H9 (cell line): ENCODE measurements at regions not wholly inside any gene's neighbourhood (a gene's known extent, or its start where the extent isn't known, plus 50 kb on each side); places are given as distances from the start of the nearest gene placed in this dataset.

ENCODE experiments used
- DNase-seq: peaks from one replicate; pipeline ENCODE4 v3.0.0-alpha.2; 2017
- H2AFZ ChIP-seq: one replicate; pipeline ENCODE4 v1.6.1; 2013; ENCODE audit warnings: mild to moderate bottlenecking, low read length, control low read depth, moderate library complexity
- H2AK5ac ChIP-seq: 2 replicates; pipeline ENCODE4 v1.6.1; 2013; ENCODE audit warnings: low read length, control low read depth, mixed read lengths; ENCODE audit not compliant: insufficient read length
- H2BK120ac ChIP-seq: one replicate; pipeline ENCODE4 v1.6.1; 2013; ENCODE audit warnings: low read depth, mild to moderate bottlenecking, low read length, control low read depth, inconsistent platforms; ENCODE audit not compliant: poor library complexity, severe bottlenecking
- H2BK12ac ChIP-seq: 2 replicates; pipeline ENCODE4 v1.6.1; 2013; ENCODE audit warnings: low read length, control low read depth, mixed read lengths, low read depth; ENCODE audit not compliant: insufficient read length
- H2BK15ac ChIP-seq: 2 replicates; pipeline ENCODE4 v1.6.1; 2013; ENCODE audit warnings: low read depth, low read length, control low read depth
- H2BK20ac ChIP-seq: one replicate; pipeline ENCODE4 v1.6.1; 2013; ENCODE audit warnings: low read depth, mild to moderate bottlenecking, low read length, control low read depth, inconsistent platforms; ENCODE audit not compliant: poor library complexity, severe bottlenecking
- H2BK5ac ChIP-seq: 2 replicates; pipeline ENCODE4 v1.6.1; 2013; ENCODE audit warnings: low read length, control low read depth, mixed read lengths; ENCODE audit not compliant: insufficient read length
- H3K14ac ChIP-seq: 2 replicates; pipeline ENCODE4 v1.6.1; 2013; ENCODE audit warnings: low read length, control low read depth; ENCODE audit not compliant: insufficient read depth
- H3K18ac ChIP-seq: 2 replicates; pipeline ENCODE4 v1.6.1; 2013; ENCODE audit warnings: low read depth, mild to moderate bottlenecking, mixed read lengths, low read length, control low read depth; ENCODE audit not compliant: insufficient read length
- H3K23ac ChIP-seq: 2 replicates; pipeline ENCODE4 v1.6.1; 2013; ENCODE audit warnings: low read length, control low read depth, mixed read lengths, low read depth; ENCODE audit not compliant: insufficient read length
- H3K23me2 ChIP-seq: 2 replicates; pipeline ENCODE4 v1.6.1; 2013; ENCODE audit warnings: low read depth, mild to moderate bottlenecking, mixed read lengths, low read length, control low read depth; ENCODE audit not compliant: insufficient read length, poor library complexity, severe bottlenecking
- H3K27ac ChIP-seq: 2 replicates; pipeline ENCODE4 v1.5.1; 2013; ENCODE audit warnings: low read length, control low read depth, mixed read lengths, low read depth; ENCODE audit not compliant: insufficient read length
- H3K27me3 ChIP-seq: 2 replicates; pipeline ENCODE4 v1.6.1; 2013; ENCODE audit warnings: low read length, control low read depth, inconsistent platforms; ENCODE audit not compliant: insufficient read depth
- H3K4ac ChIP-seq: 2 replicates; pipeline ENCODE4 v1.6.1; 2013; ENCODE audit warnings: low read depth, mild to moderate bottlenecking, control low read depth, inconsistent platforms, low read length, moderate library complexity
- H3K4me1 ChIP-seq: 2 replicates; pipeline ENCODE4 v1.6.1; 2013; ENCODE audit warnings: low read length, control low read depth, inconsistent platforms; ENCODE audit not compliant: insufficient read depth
- H3K4me2 ChIP-seq: 2 replicates; pipeline ENCODE4 v1.6.1; 2013; ENCODE audit warnings: low read length, control low read depth, mixed read lengths; ENCODE audit not compliant: insufficient read length, insufficient read depth
- H3K56ac ChIP-seq: 2 replicates; pipeline ENCODE4 v1.6.1; 2013; ENCODE audit warnings: low read depth, mild to moderate bottlenecking, mixed read lengths, low read length, control low read depth; ENCODE audit not compliant: insufficient read length
- H3K79me1 ChIP-seq: 2 replicates; pipeline ENCODE4 v1.6.1; 2013; ENCODE audit warnings: low read depth, mild to moderate bottlenecking, moderate library complexity, low read length, control low read depth, inconsistent platforms; ENCODE audit not compliant: insufficient read depth, poor library complexity, severe bottlenecking
- H3K79me2 ChIP-seq: 2 replicates; pipeline ENCODE4 v1.6.1; 2013; ENCODE audit warnings: low read length, control low read depth, inconsistent platforms; ENCODE audit not compliant: insufficient read depth
- H3K9ac ChIP-seq: 2 replicates; pipeline ENCODE4 v1.6.1; 2013; ENCODE audit warnings: low read length, control low read depth, mixed read lengths; ENCODE audit not compliant: insufficient read length; ENCODE audit errors: extremely low read depth
- H3K9me3 ChIP-seq: one replicate; pipeline ENCODE4 v1.6.1; 2013; ENCODE audit warnings: low read depth, low read length, inconsistent platforms; ENCODE audit not compliant: control insufficient read depth
- H3T11ph ChIP-seq: one replicate; pipeline ENCODE4 v1.6.1; 2013; ENCODE audit warnings: mild to moderate bottlenecking, low read length, control low read depth, inconsistent platforms
- H4K20me1 ChIP-seq: one replicate; pipeline ENCODE4 v1.6.1; 2013; ENCODE audit not compliant: control insufficient read depth, insufficient read length, insufficient read depth
- H4K5ac ChIP-seq: 2 replicates; pipeline ENCODE4 v1.6.1; 2013; ENCODE audit warnings: low read depth, mild to moderate bottlenecking, mixed read lengths, low read length, control low read depth; ENCODE audit not compliant: insufficient read length
- H4K8ac ChIP-seq: replicated peaks from 2 replicates; pipeline ENCODE4 v1.6.1; 2013; ENCODE audit warnings: low read length, control low read depth, mixed read lengths, low read depth; ENCODE audit not compliant: insufficient read length
- H4K91ac ChIP-seq: 2 replicates; pipeline ENCODE4 v1.6.1; 2013; ENCODE audit warnings: low read depth, mild to moderate bottlenecking, moderate library complexity, mixed read lengths, low read length, control low read depth; ENCODE audit not compliant: insufficient read length
- H3K27ac Mint-ChIP-seq, 3 experiments: 2 replicates in 2 of 3; 3 replicates in 1 of 3; pipeline ENCODE4 v1.8.0; 2020 to 2021; ENCODE audit warnings: mixed read lengths in 3 of 3, mild to moderate bottlenecking in 1 of 3, moderate library complexity in 1 of 3
- H3K27me3 Mint-ChIP-seq: 2 replicates; pipeline ENCODE4 v1.8.0; 2021; ENCODE audit warnings: low read depth, mild to moderate bottlenecking, moderate library complexity, mixed read lengths
- H3K36me3 Mint-ChIP-seq, 3 experiments: 2 replicates in 2 of 3; 3 replicates in 1 of 3; pipeline ENCODE4 v1.8.0; 2020 to 2021; ENCODE audit warnings: low read depth in 3 of 3, mixed read lengths in 3 of 3; ENCODE audit not compliant: insufficient read depth in 1 of 3
- H3K4me1 Mint-ChIP-seq, 2 experiments: 2 replicates each; pipeline ENCODE4 v1.8.0; 2020; ENCODE audit warnings: mixed read lengths in 2 of 2
- H3K4me3 Mint-ChIP-seq, 2 experiments: 2 replicates in 1 of 2; 3 replicates in 1 of 2; pipeline ENCODE4 v1.8.0; 2020 to 2021; ENCODE audit warnings: mild to moderate bottlenecking in 2 of 2, mixed read lengths in 2 of 2, moderate library complexity in 1 of 2
- H3K9me3 Mint-ChIP-seq, 2 experiments: 2 replicates in 1 of 2; 3 replicates in 1 of 2; pipeline ENCODE4 v1.8.0; 2020; ENCODE audit warnings: mild to moderate bottlenecking in 2 of 2, mixed read lengths in 2 of 2, moderate library complexity in 1 of 2
- WGBS: extraction: QIAGEN DNeasy Blood & Tissue Kit; methylation state at CpG from one replicate; pipeline ENCODE4 v1.1.7; 2013; ENCODE audit warnings: missing lambda C conversion rate, low lambda C conversion rate, mixed read lengths; ENCODE audit not compliant: insufficient read length; ENCODE audit errors: extremely low coverage; 5-methylcytosine and 5-hydroxymethylcytosine counted together
- TF ChIP-seq, protein P1 (sequence below): fragments of 200-600 bp; sonication (generic); conservative IDR thresholded peaks from 3 replicates; pipeline ENCODE4 v1.8.0; 2021; ENCODE audit warnings: antibody characterized with exemption, mild to moderate bottlenecking

DNA sequence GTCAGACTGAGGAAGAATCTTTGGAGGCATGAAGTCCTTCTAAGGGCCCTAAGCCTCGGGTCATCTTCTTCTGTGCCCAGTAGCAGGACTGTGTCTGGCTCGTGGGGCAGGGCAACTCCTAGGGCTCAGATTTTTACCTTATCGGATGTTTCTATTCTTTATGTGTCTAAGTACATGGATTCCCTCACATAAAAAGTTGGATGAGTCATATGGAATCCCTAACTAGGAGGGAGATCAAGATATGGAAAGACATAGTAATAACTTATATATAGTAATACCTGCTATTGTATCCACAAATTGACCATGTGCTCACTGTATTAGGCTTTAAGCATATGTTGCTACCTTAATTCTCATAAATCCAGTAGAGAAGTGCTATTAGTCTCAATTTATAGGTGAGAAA lies 364.5 kb upstream of the CAMK1G start:
- no CpG with 5 or more reads among the region's 3 CpGs for WGBS
- H4K20me1 ChIP-seq = no peaks in the 10 kb centered on the region
- H3K4me1 Mint-ChIP-seq = no peaks in the 10 kb centered on the region
- no peak overlapping the region for H3K4me3 Mint-ChIP-seq
- H3K27ac Mint-ChIP-seq = no peak overlapping the region
- H2AFZ ChIP-seq = no peak overlapping the region
- no peak overlapping the region for H4K8ac ChIP-seq
- H3K14ac ChIP-seq = no peak overlapping the region
- no peak overlapping the region for H4K91ac ChIP-seq
- H3K27me3 Mint-ChIP-seq = no peaks in the 10 kb centered on the region
- H3K4me1 ChIP-seq = no peaks in the 10 kb centered on the region
- TF ChIP-seq, protein P1, sequence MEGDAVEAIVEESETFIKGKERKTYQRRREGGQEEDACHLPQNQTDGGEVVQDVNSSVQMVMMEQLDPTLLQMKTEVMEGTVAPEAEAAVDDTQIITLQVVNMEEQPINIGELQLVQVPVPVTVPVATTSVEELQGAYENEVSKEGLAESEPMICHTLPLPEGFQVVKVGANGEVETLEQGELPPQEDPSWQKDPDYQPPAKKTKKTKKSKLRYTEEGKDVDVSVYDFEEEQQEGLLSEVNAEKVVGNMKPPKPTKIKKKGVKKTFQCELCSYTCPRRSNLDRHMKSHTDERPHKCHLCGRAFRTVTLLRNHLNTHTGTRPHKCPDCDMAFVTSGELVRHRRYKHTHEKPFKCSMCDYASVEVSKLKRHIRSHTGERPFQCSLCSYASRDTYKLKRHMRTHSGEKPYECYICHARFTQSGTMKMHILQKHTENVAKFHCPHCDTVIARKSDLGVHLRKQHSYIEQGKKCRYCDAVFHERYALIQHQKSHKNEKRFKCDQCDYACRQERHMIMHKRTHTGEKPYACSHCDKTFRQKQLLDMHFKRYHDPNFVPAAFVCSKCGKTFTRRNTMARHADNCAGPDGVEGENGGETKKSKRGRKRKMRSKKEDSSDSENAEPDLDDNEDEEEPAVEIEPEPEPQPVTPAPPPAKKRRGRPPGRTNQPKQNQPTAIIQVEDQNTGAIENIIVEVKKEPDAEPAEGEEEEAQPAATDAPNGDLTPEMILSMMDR = no peak
- no peak for DNase-seq
- no peaks in the 10 kb centered on the region for H3K9me3 Mint-ChIP-seq
- no peak overlapping the region for H3K18ac ChIP-seq
- no peak overlapping the region for H3T11ph ChIP-seq
- no peak overlapping the region for H4K5ac ChIP-seq
- no peaks in the 10 kb centered on the region for H3K23me2 ChIP-seq
- 0 out of 7 replicates have a peak, but pooled peaks cover 0 to 3% (median 0%) of the 10 kb centered on the region in 3 experiments for H3K36me3 Mint-ChIP-seq
- no peak overlapping the region for H2BK15ac ChIP-seq
- H3K9ac ChIP-seq = no peak overlapping the region
- H2BK20ac ChIP-seq = no peak overlapping the region
- H3K4ac ChIP-seq = no peak overlapping the region
- no peaks in the 10 kb centered on the region for H3K79me1 ChIP-seq
- no peak overlapping the region for H3K23ac ChIP-seq
- no peaks in the 10 kb centered on the region for H3K79me2 ChIP-seq
- no peak overlapping the region for H2BK12ac ChIP-seq
- no peak overlapping the region for H2BK5ac ChIP-seq
- H3K56ac ChIP-seq = no peak overlapping the region
- H3K27ac ChIP-seq = no peak overlapping the region
- no peaks in the 10 kb centered on the region for H3K27me3 ChIP-seq
- no peaks in the 10 kb centered on the region for H3K9me3 ChIP-seq
- no peak overlapping the region for H3K4me2 ChIP-seq
- no peak overlapping the region for H2AK5ac ChIP-seq
- H2BK120ac ChIP-seq = no peak overlapping the region
